ENCODE measurements at regions not wholly inside any gene's neighbourhood (a gene's known extent, or its start where the extent isn't known, plus 50 kb on each side); places are given as distances from the start of the nearest gene placed in this dataset.

GRCh38 chr12:97324471-97324870 lies 138.1 kb upstream of the RMST start:
- no peak for TF ChIP-seq CTCF (conservative IDR thresholded peaks at IDR 0.05; ENCODE audit: low read depth, low read length)
- DNase-seq (ENCODE audit: low read depth) = no peak
- H3K4me3 ChIP-seq (ENCODE audit: low read depth, low read length) = no peak overlapping the region

GRCh38 chr12:97335115-97335514 lies 127.5 kb upstream of the RMST start:
- H3K4me3 ChIP-seq (ENCODE audit: low read depth, low read length) = no peak overlapping the region
- no peak for TF ChIP-seq CTCF (conservative IDR thresholded peaks at IDR 0.05; ENCODE audit: low read depth, low read length)
- DNase-seq (ENCODE audit: low read depth) = no peak

GRCh38 chr12:97336900-97337751 lies 125.5 kb upstream of the RMST start:
- no peak for DNase-seq (ENCODE audit: low read depth)
- TF ChIP-seq CTCF (conservative IDR thresholded peaks at IDR 0.05; ENCODE audit: low read depth, low read length) = no peak
- H3K4me3 ChIP-seq (ENCODE audit: low read depth, low read length) = no peak overlapping the region

- H3K4me3 ChIP-seq (ENCODE audit: low read depth, low read length) = no peak overlapping the region
- TF ChIP-seq CTCF (conservative IDR thresholded peaks at IDR 0.05; ENCODE audit: low read depth, low read length) = no peak
- DNase-seq (ENCODE audit: low read depth) = no peak
Observed at GRCh38 chr12:97342130-97342529, 120.5 kb upstream of the RMST start.

- TF ChIP-seq CTCF (conservative IDR thresholded peaks at IDR 0.05; ENCODE audit: low read depth, low read length) = no peak
- H3K4me3 ChIP-seq (ENCODE audit: low read depth, low read length) = no peak overlapping the region
- no peak for DNase-seq (ENCODE audit: low read depth)
Observed at GRCh38 chr12:97347956-97348355, 114.6 kb upstream of the RMST start.

- no peak for DNase-seq (ENCODE audit: low read depth)
- no peak for TF ChIP-seq CTCF (conservative IDR thresholded peaks at IDR 0.05; ENCODE audit: low read depth, low read length)
Observed at GRCh38 chr12:97358361-97358760, 104.2 kb upstream of the RMST start.

More at GRCh38 chr12:97358361-97358760, 104.2 kb upstream of the RMST start:
- no peak overlapping the region for H3K4me3 ChIP-seq (ENCODE audit: low read depth, low read length)

Data from choroid plexus epithelial cell (primary cell).